Mammary epithelial cell (primary cell): ENCODE measurements at regions not wholly inside any gene's neighbourhood (a gene's known extent, or its start where the extent isn't known, plus 50 kb on each side); places are given as distances from the start of the nearest gene placed in this dataset.

ENCODE experiments used
- CTCF ChIP-seq, 2 donors: IDR thresholded peaks in 1 of 2; conservative IDR thresholded peaks in 1 of 2; 2 replicates each; pipeline ENCODE4 v1.5.1; 2011 to 2012; ENCODE audit warnings: inconsistent platforms in 2 of 2, low read length in 2 of 2, mild to moderate bottlenecking in 2 of 2, control low read depth in 1 of 2, low read depth in 1 of 2; ENCODE audit not compliant: insufficient read depth in 1 of 2; ENCODE audit errors: extremely low read depth in 1 of 2
- EZH2 ChIP-seq: IDR thresholded peaks from 2 replicates; pipeline ENCODE4 v1.6.1; 2012; ENCODE audit warnings: low read length, inconsistent platforms, borderline replicate concordance

GRCh38 chr2:228703152-228703551 lies 521.7 kb upstream of the SPHKAP start:
- no peak for TF ChIP-seq EZH2
- TF ChIP-seq CTCF (conservative IDR thresholded peaks at IDR 0.05 in 1 of 2, IDR thresholded peaks at IDR 0.05 in 1 of 2; ENCODE audit: extremely low read depth in 1 of 2, insufficient read depth in 1 of 2, low read depth in 1 of 2, low read length in 2 of 2): no peak
